ENCODE measurements at regions not wholly inside any gene's neighbourhood (a gene's known extent, or its start where the extent isn't known, plus 50 kb on each side); places are given as distances from the start of the nearest gene placed in this dataset.

DNA sequence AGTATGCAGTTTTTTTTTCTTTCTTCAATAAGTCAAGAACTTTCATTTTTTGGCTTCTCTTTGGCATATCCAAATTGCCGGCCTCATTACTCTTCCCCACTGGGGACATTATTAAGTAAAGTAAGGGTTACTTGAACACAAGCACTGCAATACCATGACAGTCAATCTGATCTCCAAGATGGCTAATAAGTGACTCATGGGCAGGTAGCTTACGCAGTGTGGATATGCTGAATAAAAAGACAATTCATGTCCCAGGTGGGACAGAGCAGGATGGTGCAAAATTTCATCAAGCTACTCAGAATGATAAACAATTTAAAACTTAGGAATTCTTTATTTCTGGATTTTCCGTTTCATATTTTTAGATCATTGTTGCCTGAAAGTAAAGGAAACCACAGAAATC lies 671.8 kb downstream of the ACTL7B start:
- TF ChIP-seq, protein P1, sequence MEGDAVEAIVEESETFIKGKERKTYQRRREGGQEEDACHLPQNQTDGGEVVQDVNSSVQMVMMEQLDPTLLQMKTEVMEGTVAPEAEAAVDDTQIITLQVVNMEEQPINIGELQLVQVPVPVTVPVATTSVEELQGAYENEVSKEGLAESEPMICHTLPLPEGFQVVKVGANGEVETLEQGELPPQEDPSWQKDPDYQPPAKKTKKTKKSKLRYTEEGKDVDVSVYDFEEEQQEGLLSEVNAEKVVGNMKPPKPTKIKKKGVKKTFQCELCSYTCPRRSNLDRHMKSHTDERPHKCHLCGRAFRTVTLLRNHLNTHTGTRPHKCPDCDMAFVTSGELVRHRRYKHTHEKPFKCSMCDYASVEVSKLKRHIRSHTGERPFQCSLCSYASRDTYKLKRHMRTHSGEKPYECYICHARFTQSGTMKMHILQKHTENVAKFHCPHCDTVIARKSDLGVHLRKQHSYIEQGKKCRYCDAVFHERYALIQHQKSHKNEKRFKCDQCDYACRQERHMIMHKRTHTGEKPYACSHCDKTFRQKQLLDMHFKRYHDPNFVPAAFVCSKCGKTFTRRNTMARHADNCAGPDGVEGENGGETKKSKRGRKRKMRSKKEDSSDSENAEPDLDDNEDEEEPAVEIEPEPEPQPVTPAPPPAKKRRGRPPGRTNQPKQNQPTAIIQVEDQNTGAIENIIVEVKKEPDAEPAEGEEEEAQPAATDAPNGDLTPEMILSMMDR (IDR thresholded peaks at IDR 0.05), result no peak

DNA sequence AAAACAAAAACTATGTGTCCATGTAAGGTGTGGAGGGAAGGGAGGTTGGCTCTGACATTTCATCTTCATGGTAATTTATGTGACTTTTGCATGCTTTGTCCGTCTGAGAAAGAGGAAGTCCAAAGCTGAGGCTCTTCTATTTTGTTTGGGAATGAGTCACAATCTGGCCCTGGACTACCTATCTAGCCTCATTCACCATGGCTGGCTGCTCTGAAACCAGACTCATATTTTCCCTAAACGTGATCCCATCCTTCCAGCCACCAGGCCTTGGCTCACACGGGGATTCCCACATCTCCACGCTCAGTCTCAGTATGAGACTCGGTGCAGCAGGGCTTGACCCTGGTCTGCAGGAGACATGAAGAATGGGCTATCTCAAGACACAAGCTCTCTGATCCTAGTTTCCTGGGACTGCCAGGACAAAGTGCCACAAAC lies 672.8 kb downstream of the ACTL7B start:
- TF ChIP-seq, protein P1 (IDR thresholded peaks at IDR 0.05), result no peak

DNA sequence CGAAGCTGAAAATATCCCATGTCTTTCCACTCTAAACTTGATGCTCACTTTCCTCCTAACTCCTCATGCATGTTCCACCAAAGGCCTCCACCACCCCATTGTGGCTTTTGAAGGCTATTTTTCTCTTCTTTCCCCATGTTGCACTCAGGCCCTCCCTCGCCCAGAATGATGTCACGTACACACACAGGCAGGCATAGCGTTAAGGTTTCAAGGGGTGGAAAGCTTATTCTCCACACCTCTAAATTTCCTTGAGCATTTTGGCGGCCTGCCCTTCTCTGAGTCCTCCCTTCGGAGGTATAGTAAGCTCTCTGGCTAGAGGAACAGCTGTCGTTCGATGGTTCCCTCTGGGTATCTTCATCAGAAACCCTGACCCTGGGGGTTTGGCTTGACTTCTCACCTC lies 673.5 kb downstream of the ACTL7B start:
- TF ChIP-seq, protein P1 (IDR thresholded peaks at IDR 0.05), result no peak

DNA sequence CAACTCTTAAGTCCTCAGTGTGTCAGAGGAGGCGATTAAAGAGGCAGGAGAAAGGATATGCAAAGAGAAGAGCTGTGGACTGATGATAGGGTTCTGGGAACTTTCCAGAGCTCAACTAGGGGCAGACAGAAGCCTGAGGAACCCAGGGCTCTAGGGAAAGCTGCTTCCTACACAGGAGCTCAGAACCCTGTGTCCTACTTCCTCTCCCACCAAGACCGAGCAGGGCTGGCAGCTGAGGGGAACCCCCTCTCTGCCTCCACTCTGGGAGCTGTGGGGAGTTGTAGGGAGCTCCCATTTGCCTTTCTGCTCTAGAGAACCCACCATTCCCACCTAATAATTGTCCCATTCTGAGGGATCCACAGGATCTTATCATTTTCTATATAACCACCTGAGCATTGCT lies 674.3 kb downstream of the ACTL7B start:
- TF ChIP-seq, protein P1 (IDR thresholded peaks at IDR 0.05), result no peak

DNA sequence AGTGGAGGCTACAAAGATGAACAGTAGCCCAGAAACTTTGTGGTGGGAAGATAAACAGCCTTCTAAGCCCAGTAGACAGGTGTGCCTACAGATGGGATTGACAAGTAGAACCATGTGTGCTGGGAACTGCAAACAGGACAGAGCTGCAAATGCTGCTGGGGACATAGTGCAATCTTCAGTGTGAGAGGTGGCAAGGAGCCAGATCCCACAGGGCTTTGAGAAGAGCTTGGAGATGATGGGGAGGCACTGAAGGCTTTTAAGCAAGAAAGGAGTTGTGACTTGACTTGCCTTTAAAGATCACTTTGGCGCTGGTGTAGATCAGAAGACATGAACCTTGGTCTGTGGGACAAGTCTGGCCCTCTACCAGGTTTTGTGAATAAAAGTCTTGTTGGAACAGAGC lies 675.2 kb downstream of the ACTL7B start:
- TF ChIP-seq, protein P1 (IDR thresholded peaks at IDR 0.05), result no peak

DNA sequence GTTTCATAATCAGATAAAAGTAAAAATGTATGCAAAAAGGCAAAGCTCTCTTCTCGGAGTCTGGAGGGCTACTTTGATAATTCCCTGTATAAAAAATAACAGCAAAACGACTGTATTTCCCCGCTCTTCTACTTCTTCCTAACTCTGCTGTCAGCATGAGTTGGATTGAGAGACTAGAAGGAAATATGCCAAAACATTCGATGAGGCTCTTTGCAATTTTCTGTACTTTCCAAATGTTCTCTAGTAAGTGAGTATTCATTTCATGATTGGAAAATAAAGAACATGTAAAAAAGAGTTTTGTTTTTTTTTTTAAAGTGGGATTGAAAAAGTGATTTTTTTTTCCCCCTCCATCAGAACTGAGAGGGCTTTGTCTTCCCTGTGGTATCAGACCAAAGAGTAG lies 677.5 kb downstream of the ACTL7B start:
- TF ChIP-seq, protein P1 (IDR thresholded peaks at IDR 0.05), result no peak

DNA sequence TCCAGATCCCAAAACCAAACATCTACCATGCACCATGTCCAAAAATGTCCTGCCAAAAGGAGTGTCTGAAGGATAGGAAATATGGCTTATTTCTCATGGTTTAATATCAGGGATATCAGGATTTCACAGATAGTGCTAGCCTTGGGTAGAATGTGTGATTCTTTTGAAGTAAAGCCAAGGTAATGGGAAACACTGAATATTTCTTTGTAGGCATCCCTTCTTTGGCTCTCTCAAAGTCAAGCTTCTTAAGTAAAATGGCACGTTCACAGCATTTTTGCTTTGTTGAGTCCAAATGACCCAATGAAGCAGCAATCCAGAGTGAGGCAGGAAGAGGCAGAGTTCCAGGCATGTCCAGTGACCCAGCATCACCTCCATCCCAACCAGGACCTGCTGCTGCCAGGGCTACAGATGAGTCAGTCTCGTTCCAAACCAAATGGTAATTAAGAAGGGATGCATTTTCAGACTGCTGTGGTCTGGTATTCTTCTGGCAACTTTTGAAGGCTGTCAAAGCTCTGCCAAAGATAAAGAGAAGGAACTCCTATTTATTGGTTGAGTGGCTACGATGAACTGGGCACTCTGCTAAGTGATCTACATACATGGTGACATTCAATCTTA lies 678.8 kb upstream of the KLF4 start:
- TF ChIP-seq, protein P1 (IDR thresholded peaks at IDR 0.05), result no peak

All from LNCAP (cell line).